Tibial nerve (tissue), 4 donors: ENCODE measurements at regions not wholly inside any gene's neighbourhood (a gene's known extent, or its start where the extent isn't known, plus 50 kb on each side); places are given as distances from the start of the nearest gene placed in this dataset.

Experiments
- DNase-seq, 2 donors: peaks; one replicate each; pipeline ENCODE4 v3.0.0-alpha.2; 2019; ENCODE audit warnings: low spot score in 2 of 2
- H3K27ac ChIP-seq, 4 donors: fragments of 200-600 bp; sonication (generic) in 3 of 4; one replicate each; pipeline ENCODE4 v1.5.1; 2017 to 2019; ENCODE audit warnings: mild to moderate bottlenecking in 1 of 4
- H3K27me3 ChIP-seq, 2 donors: fragments of 200-600 bp; sonication (generic) in 1 of 2; one replicate each; pipeline versions ENCODE4 v1.5.1 to v1.6.0; 2017 to 2019
- H3K36me3 ChIP-seq, 3 donors: fragments of 200-600 bp; sonication (generic); one replicate each; pipeline ENCODE4 v1.5.1; 2018 to 2019
- H3K4me1 ChIP-seq, 4 donors: fragments of 200-600 bp; sonication (generic) in 3 of 4; one replicate each; pipeline ENCODE4 v1.5.1; 2017 to 2019
- H3K4me3 ChIP-seq, 4 donors: fragments of 200-600 bp; sonication (generic) in 3 of 4; one replicate each; pipeline ENCODE4 v1.5.1; 2017 to 2019; ENCODE audit warnings: mild to moderate bottlenecking in 1 of 4, moderate library complexity in 1 of 4
- H3K9me3 ChIP-seq, 4 donors: fragments of 200-600 bp; sonication (generic) in 3 of 4; one replicate each; pipeline ENCODE4 v1.5.1; 2017 to 2019
- EP300 ChIP-seq, 2 donors: sonication (generic); formaldehyde crosslinking; IDR thresholded peaks; one replicate each; pipeline ENCODE4 v1.6.1; 2017; ENCODE audit warnings: antibody characterized with exemption in 2 of 2, mild to moderate bottlenecking in 1 of 2
- POLR2A ChIP-seq, 2 donors: fragments of 450-650 bp; IDR thresholded peaks; one replicate each; pipeline ENCODE4 v1.6.1; 2017; ENCODE audit warnings: antibody characterized with exemption in 2 of 2, mild to moderate bottlenecking in 2 of 2, moderate library complexity in 2 of 2
- WGBS, 2 donors: methylation state at CpG; one replicate each; pipeline ENCODE4 v1.1.5; 2018; 5-methylcytosine and 5-hydroxymethylcytosine counted together
- TF ChIP-seq, protein P1 (sequence below), 5 experiments: fragments of 200-600 bp in 3 of 5; fragments of 450-650 bp in 2 of 5; sonication (generic) in 3 of 5; IDR thresholded peaks; one replicate each; pipeline ENCODE4 v1.5.1; 2016 to 2019; ENCODE audit warnings: antibody characterized with exemption in 5 of 5, mild to moderate bottlenecking in 3 of 5, moderate library complexity in 2 of 5

DNA sequence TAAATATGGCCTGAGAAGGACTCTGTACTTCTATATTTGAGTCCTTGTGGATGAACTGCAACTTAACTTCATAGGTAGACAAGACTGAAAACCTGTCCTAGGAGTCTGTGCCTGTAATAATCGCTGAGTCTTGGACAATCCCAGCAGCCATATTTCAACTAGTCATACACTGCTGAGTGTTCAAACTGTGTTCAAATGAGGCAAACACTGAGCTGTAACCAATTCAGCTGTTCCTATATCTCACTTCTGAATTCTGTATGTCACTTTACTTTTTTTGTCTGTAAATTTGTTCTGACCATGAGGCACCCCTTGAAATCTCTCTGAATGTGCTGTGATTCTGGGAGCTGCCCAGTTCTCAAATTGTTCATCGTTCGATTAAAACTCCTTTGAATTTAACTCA is 72.4 kb downstream of the FOXF2 start:
- 93 to 94% methylated on average over 3 of the region's 3 CpGs for WGBS, 2 donors
- H3K4me1 ChIP-seq, result no peaks in the 10 kb centered on the region
- H3K36me3 ChIP-seq, result no peaks in the 10 kb centered on the region
- TF ChIP-seq, protein P1, sequence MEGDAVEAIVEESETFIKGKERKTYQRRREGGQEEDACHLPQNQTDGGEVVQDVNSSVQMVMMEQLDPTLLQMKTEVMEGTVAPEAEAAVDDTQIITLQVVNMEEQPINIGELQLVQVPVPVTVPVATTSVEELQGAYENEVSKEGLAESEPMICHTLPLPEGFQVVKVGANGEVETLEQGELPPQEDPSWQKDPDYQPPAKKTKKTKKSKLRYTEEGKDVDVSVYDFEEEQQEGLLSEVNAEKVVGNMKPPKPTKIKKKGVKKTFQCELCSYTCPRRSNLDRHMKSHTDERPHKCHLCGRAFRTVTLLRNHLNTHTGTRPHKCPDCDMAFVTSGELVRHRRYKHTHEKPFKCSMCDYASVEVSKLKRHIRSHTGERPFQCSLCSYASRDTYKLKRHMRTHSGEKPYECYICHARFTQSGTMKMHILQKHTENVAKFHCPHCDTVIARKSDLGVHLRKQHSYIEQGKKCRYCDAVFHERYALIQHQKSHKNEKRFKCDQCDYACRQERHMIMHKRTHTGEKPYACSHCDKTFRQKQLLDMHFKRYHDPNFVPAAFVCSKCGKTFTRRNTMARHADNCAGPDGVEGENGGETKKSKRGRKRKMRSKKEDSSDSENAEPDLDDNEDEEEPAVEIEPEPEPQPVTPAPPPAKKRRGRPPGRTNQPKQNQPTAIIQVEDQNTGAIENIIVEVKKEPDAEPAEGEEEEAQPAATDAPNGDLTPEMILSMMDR (IDR thresholded peaks at IDR 0.05), result no peak
- TF ChIP-seq EP300 (IDR thresholded peaks at IDR 0.05) (no peak), POLR2A (IDR thresholded peaks at IDR 0.05) (no peak)
- H3K9me3 ChIP-seq, result no peaks in the 10 kb centered on the region
- no peak overlapping the region for H3K27ac ChIP-seq
- H3K4me3 ChIP-seq, result no peak overlapping the region
- no peak for DNase-seq
- H3K27me3 ChIP-seq, result no peaks in the 10 kb centered on the region

DNA sequence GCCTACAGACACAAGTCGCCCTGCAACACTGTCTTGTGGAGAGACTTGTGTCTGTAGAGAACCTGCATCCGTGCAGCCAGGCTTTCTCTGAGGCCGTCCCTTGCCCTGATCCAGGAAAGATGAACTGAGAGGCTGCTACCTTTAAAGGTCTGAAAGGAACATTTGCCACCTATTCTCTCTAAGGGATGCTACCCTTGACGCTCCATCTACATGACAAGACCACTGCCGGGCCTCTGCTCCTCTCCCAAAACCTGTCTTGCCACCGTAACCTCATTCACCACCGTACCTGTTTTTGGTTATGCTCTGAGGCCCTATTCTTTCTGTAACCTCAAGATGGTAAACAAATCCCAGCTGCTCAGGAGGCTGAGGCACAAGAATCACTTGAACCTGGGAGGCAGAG is 73.9 kb downstream of the FOXF2 start:
- DNase-seq, result no peak
- Histone ChIP-seq H3K27me3 (no peaks in the 10 kb centered on the region), H3K9me3 (no peaks in the 10 kb centered on the region), H3K36me3 (no peaks in the 10 kb centered on the region), H3K4me1 (no peaks in the 10 kb centered on the region), H3K4me3 (no peak overlapping the region), H3K27ac (no peak overlapping the region)
- 79 to 82% methylated on average over 7 of the region's 7 CpGs for WGBS, 2 donors
- TF ChIP-seq, protein P1 (IDR thresholded peaks at IDR 0.05), result no peak
- TF ChIP-seq EP300 (IDR thresholded peaks at IDR 0.05), result no peak
- no peak for TF ChIP-seq POLR2A (IDR thresholded peaks at IDR 0.05)

DNA sequence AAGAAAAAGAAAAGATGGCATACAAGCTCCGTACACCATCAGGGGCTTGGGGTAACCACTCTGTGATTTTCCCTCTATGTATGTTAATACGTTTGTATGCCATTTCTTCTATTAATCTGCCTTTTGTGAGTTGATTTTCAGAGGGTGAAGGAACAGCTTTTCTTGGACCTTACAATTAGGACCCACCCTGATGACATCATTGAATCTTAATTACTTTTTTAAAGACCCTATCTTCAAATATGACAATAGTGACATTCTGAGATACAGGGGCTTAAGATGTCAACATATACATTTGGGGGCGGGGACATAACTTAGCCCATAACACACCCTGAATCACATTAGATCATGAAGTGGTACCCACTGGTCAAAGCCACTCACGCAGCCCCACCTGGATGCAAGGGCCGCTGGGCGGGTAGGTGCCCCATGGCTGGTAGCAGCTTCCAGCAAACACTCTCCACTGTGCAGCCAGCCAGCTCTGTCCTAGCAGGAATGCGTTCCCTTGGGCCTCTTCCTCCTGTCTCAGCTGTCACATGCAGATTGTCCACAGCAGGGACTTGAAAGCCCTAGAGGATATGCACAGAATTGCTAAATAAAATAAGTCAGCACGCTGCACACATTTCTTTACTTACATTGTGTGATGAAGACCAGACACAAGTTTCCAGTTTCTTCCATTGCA is 74.5 kb downstream of the FOXF2 start:
- WGBS, 2 donors, result 90% methylated on average over 8 of the region's 8 CpGs
- no peaks in the 10 kb centered on the region for H3K36me3 ChIP-seq
- H3K4me1 ChIP-seq, result no peaks in the 10 kb centered on the region
- TF ChIP-seq, protein P1 (IDR thresholded peaks at IDR 0.05), result no peak
- TF ChIP-seq POLR2A (IDR thresholded peaks at IDR 0.05) (no peak), EP300 (IDR thresholded peaks at IDR 0.05) (no peak)
- DNase-seq, result no peak
- H3K9me3 ChIP-seq, result no peaks in the 10 kb centered on the region
- no peaks in the 10 kb centered on the region for H3K27me3 ChIP-seq
- H3K4me3 ChIP-seq, result no peak overlapping the region
- H3K27ac ChIP-seq, result no peak overlapping the region

DNA sequence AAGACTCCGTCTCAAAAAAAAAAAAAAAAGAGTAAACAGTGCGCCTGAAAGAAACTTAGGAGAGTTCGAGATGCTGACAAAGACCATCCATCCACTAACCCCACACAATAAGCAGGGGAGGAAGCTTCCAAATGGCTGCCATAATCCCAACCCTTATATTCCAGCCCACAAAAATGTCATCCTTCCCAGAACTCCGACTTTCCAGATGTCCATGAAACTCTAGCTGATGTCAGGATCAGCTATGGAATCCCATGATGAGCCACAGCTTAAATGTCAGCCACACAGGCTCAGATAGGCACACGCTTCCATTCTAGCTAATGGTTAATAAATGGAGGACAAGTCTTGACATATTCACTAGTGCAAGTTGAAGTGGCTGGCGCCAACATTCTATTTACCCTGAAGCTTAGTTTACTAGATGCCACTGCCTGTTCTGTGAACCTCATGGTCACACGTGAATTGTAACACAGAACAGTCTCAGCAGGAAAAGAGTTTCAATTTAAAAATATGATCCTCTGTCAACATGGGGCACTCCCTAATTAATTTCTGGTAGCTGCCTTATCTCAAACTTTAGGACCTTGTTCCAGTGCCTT is 75.5 kb downstream of the FOXF2 start:
- H3K27me3 ChIP-seq, result no peaks in the 10 kb centered on the region
- no peaks in the 10 kb centered on the region for H3K9me3 ChIP-seq
- 83 to 90% methylated on average over 7 of the region's 7 CpGs for WGBS, 2 donors
- no peaks in the 10 kb centered on the region for H3K4me1 ChIP-seq
- no peak overlapping the region for H3K4me3 ChIP-seq
- H3K27ac ChIP-seq, result no peak overlapping the region
- TF ChIP-seq EP300 (IDR thresholded peaks at IDR 0.05) (no peak), POLR2A (IDR thresholded peaks at IDR 0.05) (no peak)
- TF ChIP-seq, protein P1 (IDR thresholded peaks at IDR 0.05), result no peak
- no peaks in the 10 kb centered on the region for H3K36me3 ChIP-seq
- no peak for DNase-seq

DNA sequence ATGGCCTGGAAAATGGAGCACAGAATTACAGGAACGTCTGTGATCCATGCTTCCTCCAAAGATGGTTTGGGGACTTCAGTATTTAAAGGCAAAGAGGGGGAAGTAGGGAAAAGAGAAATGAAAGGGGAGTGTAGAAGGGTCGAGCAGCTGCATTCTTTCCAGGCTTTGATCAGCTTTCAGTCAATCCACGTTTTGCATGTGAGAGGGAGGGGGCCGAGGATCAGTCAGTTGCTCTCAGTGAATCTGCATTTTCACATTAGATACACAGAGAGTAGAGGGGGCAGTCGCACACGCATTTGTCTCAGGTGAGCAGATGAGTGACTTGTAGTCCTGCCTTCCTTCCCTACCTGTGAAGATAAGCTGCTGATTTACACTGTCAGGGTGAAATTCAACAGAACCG is 78.8 kb downstream of the FOXF2 start:
- TF ChIP-seq, protein P1 (IDR thresholded peaks at IDR 0.05), result no peak
- no peak for TF ChIP-seq POLR2A (IDR thresholded peaks at IDR 0.05)
- TF ChIP-seq EP300 (IDR thresholded peaks at IDR 0.05), result no peak
- H3K27me3 ChIP-seq, result no peaks in the 10 kb centered on the region
- WGBS, 2 donors, result 37 to 46% methylated on average over 7 of the region's 7 CpGs
- no peak overlapping the region for H3K4me3 ChIP-seq
- no peak overlapping the region for H3K27ac ChIP-seq
- no peaks in the 10 kb centered on the region for H3K4me1 ChIP-seq
- no peaks in the 10 kb centered on the region for H3K36me3 ChIP-seq
- no peaks in the 10 kb centered on the region for H3K9me3 ChIP-seq
- DNase-seq, result no peak
